Endothelial cell of hepatic sinusoid (primary cell): ENCODE measurements at regions not wholly inside any gene's neighbourhood (a gene's known extent, or its start where the extent isn't known, plus 50 kb on each side); places are given as distances from the start of the nearest gene placed in this dataset.

ENCODE experiments used
- in situ Hi-C: cut with HindIII; loops from 2 replicates; pipeline ENCODE4 v1.10.0; 2017; ENCODE audit warnings: low sequenced_read_pairs

GRCh38 chr4:36394352-36394903 is 113.0 kb downstream of the DTHD1 start:
- in situ Hi-C loops: no loop called here

GRCh38 chr4:36399762-36400353 is 118.4 kb downstream of the DTHD1 start:
- in situ Hi-C loops: no loop called here

- in situ Hi-C loops: no loop called here
Measured at GRCh38 chr4:36402008-36402758, 120.8 kb downstream of the DTHD1 start.

- in situ Hi-C loops: no loop called here
Measured at GRCh38 chr4:36411338-36411737, 129.9 kb downstream of the DTHD1 start.

- in situ Hi-C loops: no loop called here
Measured at GRCh38 chr4:36414248-36414647, 132.8 kb downstream of the DTHD1 start.

GRCh38 chr4:36417146-36417545 is 135.7 kb downstream of the DTHD1 start:
- in situ Hi-C loops: no loop called here

- in situ Hi-C loops: no loop called here
Measured at GRCh38 chr4:36420111-36420679, 138.8 kb downstream of the DTHD1 start.

GRCh38 chr4:36422607-36423006 is 141.2 kb downstream of the DTHD1 start:
- in situ Hi-C loops: no loop called here

GRCh38 chr4:36426741-36427140 is 145.3 kb downstream of the DTHD1 start:
- in situ Hi-C loops: no loop called here

- in situ Hi-C loops: no loop called here
Measured at GRCh38 chr4:36427696-36428095, 146.3 kb downstream of the DTHD1 start.

GRCh38 chr4:36432586-36432985 is 151.2 kb downstream of the DTHD1 start:
- in situ Hi-C loops: no loop called here

GRCh38 chr4:36439556-36439955 is 158.1 kb downstream of the DTHD1 start:
- in situ Hi-C loops: no loop called here

- in situ Hi-C loops: no loop called here
Measured at GRCh38 chr4:36445480-36445879, 164.1 kb downstream of the DTHD1 start.

- in situ Hi-C loops: no loop called here
Measured at GRCh38 chr4:36446275-36446674, 164.9 kb downstream of the DTHD1 start.

GRCh38 chr4:36461344-36461743 is 179.9 kb downstream of the DTHD1 start:
- in situ Hi-C loops: no loop called here

GRCh38 chr4:36467670-36468069 is 186.3 kb downstream of the DTHD1 start:
- in situ Hi-C loops: no loop called here

GRCh38 chr4:36471903-36472302 is 190.5 kb downstream of the DTHD1 start:
- in situ Hi-C loops: no loop called here

GRCh38 chr4:36476135-36476534 is 194.7 kb downstream of the DTHD1 start:
- in situ Hi-C loops: no loop called here

GRCh38 chr4:36477861-36478260 is 196.4 kb downstream of the DTHD1 start:
- in situ Hi-C loops: no loop called here

- in situ Hi-C loops: no loop called here
Measured at GRCh38 chr4:36485885-36486284, 204.5 kb downstream of the DTHD1 start.

GRCh38 chr4:36489798-36490197 is 208.4 kb downstream of the DTHD1 start:
- in situ Hi-C loops: no loop called here

- in situ Hi-C loops: no loop called here
Measured at GRCh38 chr4:36492041-36492440, 210.6 kb downstream of the DTHD1 start.
